ENCODE measurements at regions not wholly inside any gene's neighbourhood (a gene's known extent, or its start where the extent isn't known, plus 50 kb on each side); places are given as distances from the start of the nearest gene placed in this dataset.

GRCh38 chr1:55272994-55273393 lies 57.8 kb upstream of the USP24 start:
- H3K4me3 Mint-ChIP-seq (ENCODE audit: low read depth), result no peak overlapping the region
- no peaks in the 10 kb centered on the region for H3K36me3 Mint-ChIP-seq (ENCODE audit: low read depth)
- DNase-seq (ENCODE audit: low spot score), result no peak
- H3K4me1 Mint-ChIP-seq (ENCODE audit: low read depth), result peaks cover 31% of the 10 kb centered on the region
- peaks cover 9% of the 10 kb centered on the region for H3K27me3 Mint-ChIP-seq (ENCODE audit: low read depth)
- intact Hi-C loops (cut with micrococcal nuclease), result no loop called here
- no peak overlapping the region for H3K27ac Mint-ChIP-seq
- H3K9me3 Mint-ChIP-seq, result no peaks in the 10 kb centered on the region
